Keratinocyte (primary cell): ENCODE measurements at regions not wholly inside any gene's neighbourhood (a gene's known extent, or its start where the extent isn't known, plus 50 kb on each side); places are given as distances from the start of the nearest gene placed in this dataset.
A peak's percentile ranks its signal among the peaks of the same experiment; 100 is the strongest.

Experiments used
- EZH2 ChIP-seq: IDR thresholded peaks from one replicate; pipeline ENCODE4 v1.6.1; 2012; ENCODE audit warnings: inconsistent platforms, mild to moderate bottlenecking, low read length, moderate library complexity
- TF ChIP-seq, protein P1 (sequence below), 3 experiments: IDR thresholded peaks in 1 of 3; conservative IDR thresholded peaks in 1 of 3; optimal IDR thresholded peaks in 1 of 3; 2 replicates in 2 of 3; 3 replicates in 1 of 3; pipeline versions ENCODE3 to v1.5.1; 2011; ENCODE audit warnings: low read length in 3 of 3, mild to moderate bottlenecking in 3 of 3, moderate library complexity in 2 of 3, control low read depth in 1 of 3, inconsistent platforms in 1 of 3; ENCODE audit not compliant: insufficient read depth in 2 of 3; ENCODE audit errors: extremely low read depth in 1 of 3

GRCh38 chr6:125533710-125534397 is 215.6 kb upstream of the HEY2 start:
- TF ChIP-seq, protein P1, sequence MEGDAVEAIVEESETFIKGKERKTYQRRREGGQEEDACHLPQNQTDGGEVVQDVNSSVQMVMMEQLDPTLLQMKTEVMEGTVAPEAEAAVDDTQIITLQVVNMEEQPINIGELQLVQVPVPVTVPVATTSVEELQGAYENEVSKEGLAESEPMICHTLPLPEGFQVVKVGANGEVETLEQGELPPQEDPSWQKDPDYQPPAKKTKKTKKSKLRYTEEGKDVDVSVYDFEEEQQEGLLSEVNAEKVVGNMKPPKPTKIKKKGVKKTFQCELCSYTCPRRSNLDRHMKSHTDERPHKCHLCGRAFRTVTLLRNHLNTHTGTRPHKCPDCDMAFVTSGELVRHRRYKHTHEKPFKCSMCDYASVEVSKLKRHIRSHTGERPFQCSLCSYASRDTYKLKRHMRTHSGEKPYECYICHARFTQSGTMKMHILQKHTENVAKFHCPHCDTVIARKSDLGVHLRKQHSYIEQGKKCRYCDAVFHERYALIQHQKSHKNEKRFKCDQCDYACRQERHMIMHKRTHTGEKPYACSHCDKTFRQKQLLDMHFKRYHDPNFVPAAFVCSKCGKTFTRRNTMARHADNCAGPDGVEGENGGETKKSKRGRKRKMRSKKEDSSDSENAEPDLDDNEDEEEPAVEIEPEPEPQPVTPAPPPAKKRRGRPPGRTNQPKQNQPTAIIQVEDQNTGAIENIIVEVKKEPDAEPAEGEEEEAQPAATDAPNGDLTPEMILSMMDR (optimal IDR thresholded peaks at IDR 0.05 in 1 of 3, IDR thresholded peaks at IDR 0.05 in 1 of 3, conservative IDR thresholded peaks at IDR 0.05 in 1 of 3; ENCODE audit: extremely low read depth in 1 of 3, insufficient read depth in 2 of 3, low read length in 3 of 3), result no peak
- peak; percentile 4 for TF ChIP-seq EZH2
